ENCODE measurements at regions not wholly inside any gene's neighbourhood (a gene's known extent, or its start where the extent isn't known, plus 50 kb on each side); places are given as distances from the start of the nearest gene placed in this dataset.

- no peak for TF ChIP-seq RELA (IDR thresholded peaks at IDR 0.05; ENCODE audit: borderline replicate concordance, partially characterized antibody)
- no peak for TF ChIP-seq ZNF207 (IDR thresholded peaks at IDR 0.05; ENCODE audit: borderline replicate concordance)
- TF ChIP-seq NFXL1 (IDR thresholded peaks at IDR 0.05; ENCODE audit: borderline replicate concordance) = no peak
These were observed 202.0 kb downstream of the AJAP1 start (continued) for GRCh38 chr1:4856396-4856795.

GRCh38 chr1:4854367-4854766 lies 200.0 kb downstream of the AJAP1 start:
- Histone ChIP-seq H3K27ac (ENCODE audit: control insufficient read depth, insufficient read depth) (no peak overlapping the region), H3K36me3 (ENCODE audit: control insufficient read depth in 2 of 2, insufficient read depth in 2 of 2, low read length in 1 of 2) (no peaks in the 10 kb centered on the region), H2AFZ (ENCODE audit: control insufficient read depth, low read depth, low read length) (no peak overlapping the region), H3K27me3 (replicated peaks in 1 of 2; ENCODE audit: control insufficient read depth in 2 of 2, insufficient read depth in 2 of 2, low read length in 1 of 2) (no peaks in the 10 kb centered on the region), H3K9ac (ENCODE audit: control insufficient read depth, insufficient read depth, low read length) (no peak overlapping the region), H3K4me3 (no peak overlapping the region), H4K20me1 (ENCODE audit: control insufficient read depth, insufficient read depth) (no peaks in the 10 kb centered on the region), H3K9me3 (replicated peaks; ENCODE audit: control insufficient read depth, insufficient read depth, low read length) (no peaks in the 10 kb centered on the region), H3K4me2 (ENCODE audit: control insufficient read depth, insufficient read depth) (no peak overlapping the region), H3K79me2 (ENCODE audit: control insufficient read depth, insufficient read depth, low read length) (no peaks in the 10 kb centered on the region), H3K4me1 (ENCODE audit: control insufficient read depth, insufficient read depth, low read length) (no peaks in the 10 kb centered on the region)
- ChIA-PET RAD21 (ENCODE audit: unreplicated experiment) (no interaction called here), POLR2A (no interaction called here), SMC1A (ENCODE audit: uncharacterized antibody, unreplicated experiment) (no interaction called here), CTCF (no interaction called here)
- ATAC-seq (no peak), FAIRE-seq (no peak), DNase-seq (ENCODE audit: low read depth, low spot score) (no peak)
- 25% methylated on average over 8 of the region's 8 CpGs for WGBS (ENCODE audit: insufficient coverage, insufficient replicate concordance, low lambda C conversion rate, missing lambda C conversion rate)
- no TSS peak for BruUV-seq (replicated peaks)
- intact Hi-C loops (cut with micrococcal nuclease; ENCODE audit: unreplicated experiment) (no loop called here), in situ Hi-C loops (cut with MboI) (no loop called here)
- TF ChIP-seq TARDBP (IDR thresholded peaks at IDR 0.05; ENCODE audit: borderline replicate concordance) (no peak), POU2F2 (IDR thresholded peaks at IDR 0.05; ENCODE audit: borderline replicate concordance, low read depth, low read length) (no peak), NR2C2 (IDR thresholded peaks at IDR 0.05; ENCODE audit: borderline replicate concordance, control insufficient read depth, insufficient read length, low read depth) (no peak), ASH2L (IDR thresholded peaks at IDR 0.05; ENCODE audit: borderline replicate concordance, low read depth) (no peak), TCF12 (IDR thresholded peaks at IDR 0.05; ENCODE audit: low read depth, low read length) (no peak), PBX3 (IDR thresholded peaks at IDR 0.05; ENCODE audit: insufficient replicate concordance, low read depth, low read length) (no peak), BCL11A (IDR thresholded peaks at IDR 0.05; ENCODE audit: low read depth, low read length) (no peak), MEF2B (IDR thresholded peaks at IDR 0.05; ENCODE audit: partially characterized antibody, poor library complexity, severe bottlenecking) (no peak), NRF1 (conservative IDR thresholded peaks at IDR 0.05; ENCODE audit: low read depth, low read length) (no peak), PML (IDR thresholded peaks at IDR 0.05; ENCODE audit: low read length) (no peak), SPI1 (IDR thresholded peaks at IDR 0.05; ENCODE audit: borderline replicate concordance, insufficient read depth, low read depth, low read length) (no peak), CBX5 (IDR thresholded peaks at IDR 0.05; ENCODE audit: low read depth) (no peak), HSF1 (IDR thresholded peaks at IDR 0.05; ENCODE audit: low read depth, low read length) (no peak), TCF7 (IDR thresholded peaks at IDR 0.05; ENCODE audit: borderline replicate concordance) (no peak), JUNB (IDR thresholded peaks at IDR 0.05) (no peak), RAD51 (IDR thresholded peaks at IDR 0.05) (no peak), LARP7 (IDR thresholded peaks at IDR 0.05) (no peak), NFXL1 (IDR thresholded peaks at IDR 0.05; ENCODE audit: borderline replicate concordance) (no peak)
